ENCODE measurements at regions not wholly inside any gene's neighbourhood (a gene's known extent, or its start where the extent isn't known, plus 50 kb on each side); places are given as distances from the start of the nearest gene placed in this dataset.

DNA sequence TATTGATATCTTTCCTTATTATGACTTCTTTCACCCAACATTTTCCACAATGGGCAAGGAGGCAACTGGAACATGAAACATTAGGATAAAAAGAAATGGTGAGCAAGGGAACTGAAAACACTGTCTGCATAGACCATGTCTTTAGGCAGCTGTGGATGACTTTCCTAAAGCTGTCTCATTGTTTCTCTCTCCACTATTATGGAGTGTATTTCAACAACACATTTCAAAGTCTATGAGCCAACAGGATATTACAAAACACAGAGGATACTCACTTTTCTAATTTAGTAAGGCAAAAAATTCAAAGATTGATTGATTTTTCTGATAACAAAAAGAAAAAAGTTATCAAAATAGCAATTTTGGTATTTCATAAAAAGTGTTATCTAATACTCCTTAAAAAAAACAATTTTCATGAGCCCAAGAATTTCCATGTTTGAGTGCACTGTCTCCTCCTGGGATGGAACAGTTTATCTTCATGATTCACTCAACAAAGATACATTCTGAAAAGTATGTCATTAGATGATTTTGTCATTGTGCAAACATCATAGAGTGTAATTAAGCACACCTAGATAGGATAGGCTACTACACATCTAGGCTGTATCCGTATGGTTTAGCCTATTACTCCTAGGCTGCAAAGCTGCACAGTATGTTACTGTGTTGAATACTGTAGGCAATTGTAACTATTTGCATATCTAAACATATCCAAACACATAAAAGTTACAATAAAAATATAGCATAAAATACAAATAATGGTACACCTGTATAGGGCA is 1568.4 kb downstream of the SLITRK5 start:
- no peak for DNase-seq

DNA sequence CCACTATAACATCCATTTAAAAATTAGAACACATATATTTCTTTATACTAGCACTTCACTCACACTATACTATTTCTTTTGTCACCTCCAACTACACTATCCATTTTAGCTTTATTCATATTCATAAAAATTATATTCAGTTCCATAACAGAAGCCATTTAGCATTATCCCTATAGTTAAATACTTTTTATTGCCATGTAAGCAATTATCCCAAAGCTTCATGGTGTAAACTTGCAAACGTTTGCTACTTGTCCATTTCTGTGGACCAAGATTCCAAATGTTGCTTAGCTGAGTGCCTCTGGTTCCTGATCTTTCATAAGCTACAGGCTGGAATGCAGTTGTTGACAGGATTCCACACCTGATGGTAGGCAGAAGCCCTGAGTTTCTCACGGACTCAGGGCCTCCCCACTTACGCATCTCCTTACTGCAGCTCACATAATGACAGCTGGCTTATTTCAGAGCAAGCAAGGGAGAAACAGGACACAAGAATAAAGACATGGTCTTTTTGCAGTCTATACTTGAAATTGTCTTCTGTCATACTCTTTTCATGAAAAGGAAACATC is 1584.8 kb downstream of the SLITRK5 start:
- no peak for DNase-seq

DNA sequence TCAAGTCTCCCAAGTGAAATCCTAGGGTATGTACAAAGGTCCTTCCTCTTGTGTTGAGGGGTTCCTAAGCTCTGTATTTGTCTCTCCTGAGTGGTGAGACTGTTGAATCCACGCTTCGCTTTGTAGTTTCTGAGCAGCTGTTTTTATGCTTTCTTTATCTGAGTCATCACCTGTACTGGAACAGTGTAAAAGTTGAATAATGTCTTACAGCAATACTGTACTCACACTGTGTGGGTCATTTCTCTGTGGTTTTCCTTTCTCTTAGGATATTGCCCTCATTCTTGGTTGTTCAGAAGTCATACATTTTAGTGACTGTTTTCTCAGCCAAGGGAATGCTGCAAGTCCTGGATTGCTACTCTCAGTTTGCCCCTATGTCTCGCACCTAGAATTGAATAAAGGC is 1596.6 kb downstream of the SLITRK5 start:
- no peak for DNase-seq

DNA sequence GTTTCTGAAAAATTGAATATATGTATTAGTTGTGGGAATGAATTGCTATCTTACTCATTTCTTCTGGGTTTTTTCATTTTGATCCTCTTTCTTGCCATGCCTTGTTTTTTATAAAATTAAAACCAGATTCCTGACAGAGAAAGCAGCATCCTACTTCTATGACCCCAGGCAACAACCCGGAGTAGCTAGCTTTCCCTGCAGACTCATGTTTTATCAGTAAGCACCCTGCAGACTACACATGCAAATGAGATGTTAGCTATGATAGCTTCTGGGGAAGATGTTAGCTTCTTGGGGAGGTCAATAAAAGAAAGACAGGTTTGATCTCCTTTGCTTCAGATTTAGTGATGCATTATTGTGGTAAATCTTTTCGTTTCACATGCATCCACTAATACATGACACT is 1598.6 kb downstream of the SLITRK5 start:
- DNase-seq, result no peak

DNA sequence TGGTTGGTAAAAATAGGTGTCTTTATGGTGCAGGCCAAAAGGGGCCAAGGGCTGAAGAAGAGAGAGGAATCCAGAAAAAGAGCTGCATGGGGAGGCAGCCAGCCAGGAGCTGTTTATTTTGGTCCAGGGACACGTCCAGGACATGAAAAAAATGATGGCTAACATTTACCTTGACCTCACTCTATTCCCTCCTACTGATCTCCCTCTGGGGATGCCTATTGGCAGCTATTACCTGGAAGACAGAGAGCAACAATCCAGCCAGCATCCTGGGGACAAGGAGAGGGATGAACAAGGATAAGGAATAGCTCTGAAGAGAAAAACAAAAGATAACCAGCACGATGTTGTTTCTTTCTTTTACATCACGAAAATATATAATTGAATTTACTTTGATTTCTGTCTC is 1599.6 kb downstream of the SLITRK5 start:
- DNase-seq, result no peak

DNA sequence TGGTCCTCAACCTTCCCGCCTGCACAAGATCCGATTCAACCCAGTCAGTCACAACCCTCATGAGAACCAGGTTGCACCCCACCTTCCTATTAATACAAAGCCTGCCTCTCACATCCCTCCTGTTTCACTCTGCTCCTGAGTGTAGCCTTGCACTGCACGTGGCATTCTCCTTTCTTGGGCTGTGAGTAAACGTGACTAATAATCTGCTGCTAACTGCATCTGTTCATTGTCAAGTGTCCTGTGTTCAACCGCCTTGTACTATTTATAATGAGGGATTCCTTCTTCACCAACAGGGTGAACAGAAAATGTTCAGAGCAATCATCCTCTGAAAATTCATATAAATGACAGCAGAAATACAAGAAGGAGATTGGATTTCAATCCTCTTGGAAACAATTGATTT is 1608.2 kb downstream of the SLITRK5 start:
- DNase-seq, result no peak

DNA sequence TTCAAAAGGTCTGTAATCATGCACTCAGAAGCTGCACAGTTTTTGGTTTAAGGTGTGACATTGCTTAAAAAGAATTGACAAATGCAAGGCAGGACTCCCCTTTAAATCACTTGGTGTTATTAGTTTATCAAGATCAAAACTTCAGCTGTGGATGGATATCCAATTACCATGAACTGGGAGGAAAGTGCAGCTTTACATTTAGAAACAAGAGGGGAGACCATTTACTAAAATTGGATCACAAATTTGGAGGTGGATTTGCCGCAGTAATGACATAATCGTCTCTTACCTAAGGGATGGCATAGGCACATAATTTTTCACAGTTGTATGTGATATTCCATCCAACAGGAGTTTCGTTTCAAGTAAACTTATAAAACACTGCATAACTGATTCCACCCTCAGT is 1610.2 kb downstream of the SLITRK5 start:
- DNase-seq, result no peak

DNA sequence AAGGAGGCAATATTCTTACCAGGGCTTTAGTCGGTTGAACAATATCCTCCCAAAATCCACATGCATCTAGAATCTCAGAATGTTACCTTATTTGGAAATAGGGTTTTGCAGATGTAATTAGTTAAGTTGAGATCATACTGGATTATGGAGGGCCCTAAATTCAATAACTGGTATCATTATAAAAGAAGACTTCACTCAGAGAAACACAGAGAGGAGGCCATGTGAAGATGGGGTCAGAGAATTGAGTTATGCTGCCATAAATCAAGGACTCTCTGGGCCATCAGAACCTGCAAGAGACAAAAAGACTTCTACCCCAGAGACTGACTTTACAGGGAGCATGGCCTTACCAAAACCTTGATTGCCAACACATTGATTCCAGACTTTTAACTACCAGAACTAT is 1611.1 kb downstream of the SLITRK5 start:
- DNase-seq, result no peak

DNA sequence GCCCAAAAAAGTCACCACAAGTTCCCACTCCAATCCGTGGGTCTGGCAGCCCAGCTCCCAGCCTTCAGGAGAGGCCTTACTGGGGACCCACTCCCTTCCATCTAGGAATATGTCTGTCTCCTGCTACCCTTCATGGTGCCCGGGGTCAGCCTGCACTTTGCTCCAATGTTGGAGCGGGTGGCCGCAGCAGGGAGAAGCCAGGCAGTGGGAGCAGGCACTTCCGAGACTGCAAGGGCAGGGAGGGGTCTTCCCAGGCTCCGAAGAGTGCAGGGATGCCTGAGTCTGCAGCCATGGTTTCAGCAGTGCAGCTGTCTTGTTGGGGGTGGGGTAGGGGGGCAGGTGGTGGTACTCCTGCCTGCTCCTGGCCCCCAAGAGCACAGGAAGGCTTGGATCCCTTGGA is 1616.2 kb downstream of the SLITRK5 start:
- DNase-seq, result no peak

DNA sequence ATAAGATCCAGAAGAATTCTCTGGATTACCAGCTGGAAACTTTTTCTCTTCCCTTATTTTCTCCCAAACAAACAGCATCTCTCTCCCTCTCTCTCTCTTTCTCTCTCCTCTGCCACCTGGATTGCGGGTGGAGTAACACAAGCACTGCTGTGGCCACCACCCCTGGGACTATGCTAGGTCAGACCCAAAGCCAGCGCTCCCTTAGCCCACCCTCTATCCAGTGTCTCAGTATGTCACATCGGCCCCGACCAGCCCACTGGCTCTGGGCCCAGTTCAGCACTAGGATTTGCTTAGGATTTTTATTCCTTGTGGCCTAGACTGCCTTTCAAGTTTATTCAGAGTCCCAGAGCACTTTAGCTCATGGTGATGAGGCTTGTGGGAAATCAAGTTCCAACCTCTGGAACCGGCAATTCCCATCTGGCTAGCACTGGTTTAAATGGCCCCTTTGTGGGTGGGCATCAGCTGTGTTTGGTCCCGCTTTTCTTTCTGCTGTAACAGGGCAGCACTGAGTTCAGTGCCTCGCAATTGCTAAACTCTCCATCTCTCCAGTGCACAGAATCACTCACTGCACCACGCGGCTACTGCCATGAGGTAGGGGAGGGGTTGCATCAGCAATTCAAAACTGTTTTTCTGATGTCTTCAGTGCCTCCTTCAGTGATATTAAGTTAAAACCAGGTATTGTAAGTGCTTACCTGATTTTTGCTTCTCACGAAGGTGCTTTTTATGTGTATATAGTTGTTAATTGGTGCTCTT is 1623.1 kb downstream of the SLITRK5 start:
- DNase-seq, result no peak

DNA sequence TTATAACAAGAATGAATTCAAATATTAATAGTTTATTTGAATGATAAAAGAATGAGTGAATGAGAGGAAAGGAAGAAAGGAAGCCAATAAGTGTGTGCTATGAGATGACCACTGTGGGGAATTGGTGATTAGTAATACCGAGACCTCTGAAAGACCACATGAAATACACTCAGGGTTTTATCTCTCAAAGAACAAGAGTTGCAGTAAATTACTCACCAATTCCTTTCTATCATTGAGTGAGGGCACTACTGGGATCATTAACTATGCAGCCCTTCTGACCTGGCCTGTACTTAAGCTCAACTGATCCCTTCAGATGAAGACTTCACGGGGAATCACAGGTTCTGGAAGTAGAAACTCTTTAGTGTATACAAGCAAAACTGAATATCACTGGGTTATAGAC is 1636.1 kb downstream of the SLITRK5 start:
- no peak for DNase-seq

DNA sequence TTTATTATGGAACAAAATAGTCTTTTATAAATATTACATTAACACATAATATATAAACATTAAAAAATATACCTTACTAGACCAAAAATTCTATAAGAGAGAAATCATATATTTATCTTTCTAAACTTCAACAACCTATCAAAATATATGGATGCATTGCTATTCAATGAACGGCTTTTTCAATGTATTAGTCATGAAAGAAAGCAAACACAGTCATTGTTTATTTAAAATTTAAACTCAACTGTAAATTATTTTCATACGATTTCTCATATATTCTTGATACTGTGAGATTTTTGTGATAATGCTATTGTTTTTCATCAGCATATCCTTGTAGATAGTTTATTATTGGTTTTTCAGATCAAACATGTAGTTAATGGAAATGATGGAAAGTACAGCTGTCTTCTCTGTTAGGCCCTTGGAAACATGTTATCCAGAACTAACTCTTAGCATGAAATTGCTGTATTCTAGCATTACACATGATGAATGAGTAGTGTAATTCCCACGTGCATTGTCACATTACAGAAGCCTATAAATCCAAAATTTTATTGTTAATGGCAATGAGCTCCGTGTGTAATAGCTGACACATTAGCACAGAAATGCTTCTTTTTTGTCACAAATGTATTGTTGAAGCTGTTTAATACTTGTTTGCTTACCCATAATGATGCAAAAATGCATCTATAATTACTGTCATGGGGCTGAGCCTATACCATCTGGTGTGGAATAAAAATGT is 1639.9 kb downstream of the SLITRK5 start:
- DNase-seq, result no peak

DNA sequence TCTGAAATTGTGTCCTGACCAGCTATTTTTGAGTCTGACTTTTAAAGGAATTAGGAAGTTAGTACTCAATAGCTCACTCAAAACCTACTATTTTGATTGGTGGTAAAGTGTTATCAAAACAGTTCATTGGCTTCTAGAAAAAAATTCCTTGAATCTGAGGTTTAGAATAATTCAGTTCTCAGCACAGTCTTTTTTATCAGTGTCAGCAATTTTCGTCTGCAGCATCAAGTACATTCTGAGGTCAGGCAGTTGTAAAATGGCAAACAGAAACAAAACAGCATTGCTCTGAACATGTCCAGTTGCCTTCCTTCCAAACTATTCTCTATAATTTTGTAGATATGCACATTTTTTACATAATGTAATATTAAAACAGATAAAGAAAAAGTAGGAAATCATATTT is 1644.1 kb downstream of the SLITRK5 start:
- no peak for DNase-seq

DNA sequence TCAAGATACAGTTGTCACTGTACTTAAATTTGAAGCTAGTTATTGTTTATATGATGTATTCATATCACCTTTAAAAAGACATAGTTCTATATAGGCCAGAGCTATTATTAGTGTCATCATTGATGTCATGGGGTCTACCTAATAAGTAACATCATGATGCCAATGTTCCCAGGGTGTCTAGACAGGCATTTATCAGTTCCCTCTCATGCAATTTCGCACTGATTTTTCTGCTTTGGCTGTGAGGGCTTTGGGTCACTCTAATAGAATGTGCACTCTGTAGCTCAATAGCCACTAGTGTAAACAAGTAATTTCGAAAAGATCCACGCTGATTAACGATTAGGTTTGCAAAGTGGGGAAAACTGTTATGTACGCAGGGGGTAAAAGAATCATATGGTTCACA is 1651.3 kb downstream of the SLITRK5 start:
- DNase-seq, result no peak

DNA sequence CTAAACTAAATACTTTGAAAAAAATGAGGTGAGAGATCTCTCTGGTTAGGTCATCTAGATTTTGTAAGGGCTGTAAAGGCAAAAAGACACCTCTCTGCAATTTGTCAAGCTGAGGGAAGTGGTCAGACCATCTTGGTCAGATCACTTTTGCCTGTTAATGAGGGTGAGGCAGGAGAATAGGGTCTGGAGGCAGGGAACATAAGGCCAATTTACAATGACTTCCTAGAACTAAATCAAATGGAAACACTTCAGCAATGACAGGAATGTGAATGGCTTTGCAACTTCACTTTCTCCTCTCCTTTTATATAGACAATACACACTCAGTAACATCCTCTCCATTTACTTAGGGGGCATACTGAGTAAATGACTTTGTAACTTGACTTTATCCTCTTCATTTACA is 1653.4 kb downstream of the SLITRK5 start:
- DNase-seq, result no peak

DNA sequence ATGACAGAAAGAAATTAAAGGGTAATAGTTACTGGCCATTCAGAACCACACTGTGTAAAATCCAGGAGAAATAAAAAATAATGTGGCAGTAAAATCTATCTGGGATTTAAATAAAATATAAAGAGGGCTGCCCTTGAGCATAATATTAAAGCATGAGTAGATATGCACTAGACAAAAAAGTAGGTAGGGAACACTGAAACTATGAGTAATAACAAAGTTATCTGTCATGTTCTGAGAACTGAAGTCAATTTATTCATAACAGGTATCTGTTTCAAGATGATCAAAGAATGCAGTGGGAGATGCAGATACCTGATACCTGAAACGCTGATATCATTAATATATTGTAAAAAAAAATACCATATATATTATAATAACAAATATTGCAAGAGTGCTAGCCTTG is 1672.0 kb downstream of the SLITRK5 start:
- no peak for DNase-seq

DNA sequence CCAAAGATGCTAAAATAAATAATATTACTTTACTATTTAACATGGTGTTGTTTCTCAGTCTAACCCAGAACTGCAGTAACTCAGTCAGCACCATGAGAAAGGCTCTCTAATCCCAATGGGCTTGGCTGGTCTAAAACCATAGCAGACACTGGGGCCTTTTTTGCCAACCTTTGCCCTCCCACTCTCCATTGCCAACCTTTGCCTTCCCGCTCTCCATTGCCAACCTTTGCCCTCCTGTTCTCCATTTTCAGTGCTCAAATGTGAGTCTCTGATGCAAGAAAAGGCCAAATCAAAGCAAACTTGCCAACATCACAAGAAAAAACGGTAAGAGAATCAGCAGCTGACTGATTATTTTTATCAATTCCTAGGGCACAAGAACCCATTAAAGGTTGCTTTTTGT is 1681.2 kb downstream of the SLITRK5 start:
- DNase-seq, result no peak

DNA sequence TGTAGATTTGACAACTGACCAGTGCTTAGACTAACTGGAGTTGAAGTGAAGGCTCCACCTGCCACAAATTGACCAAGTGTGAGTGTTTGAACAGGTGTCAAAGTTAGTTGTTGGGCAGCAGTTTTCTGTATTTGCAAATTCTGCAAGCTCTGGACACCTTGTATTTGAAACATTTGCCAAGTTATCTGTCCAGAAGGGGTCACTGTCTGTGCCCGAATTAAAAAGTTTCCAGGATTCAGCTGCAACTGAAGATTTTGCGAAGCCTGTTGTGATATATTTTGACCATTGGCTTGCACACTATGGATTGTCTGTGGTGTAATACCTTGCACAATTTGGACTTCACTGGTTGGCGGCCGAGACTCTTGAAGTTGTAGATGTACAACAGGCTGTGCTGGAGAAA is 1690.7 kb downstream of the SLITRK5 start:
- no peak for DNase-seq

DNA sequence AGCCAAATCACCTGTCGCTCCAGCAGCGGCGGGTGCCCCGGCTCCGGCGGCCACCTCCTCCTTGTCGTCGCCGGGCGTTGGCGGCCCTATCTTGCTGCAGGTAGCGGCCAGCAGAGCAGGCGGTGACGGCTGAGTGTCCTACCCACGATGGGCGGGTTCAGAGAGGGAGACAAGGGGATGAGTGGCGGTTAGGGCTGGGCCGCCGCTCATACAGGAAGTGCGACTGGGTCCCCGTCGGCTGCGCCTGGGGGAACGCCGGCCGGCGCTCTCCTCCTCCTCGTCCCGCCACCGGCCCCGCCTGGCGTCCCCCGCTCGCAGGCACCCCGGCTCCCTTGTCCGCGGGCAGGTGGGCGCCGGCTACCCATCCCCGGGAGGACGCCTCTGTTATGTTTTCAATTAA is 1692.0 kb downstream of the SLITRK5 start:
- no peak for DNase-seq

DNA sequence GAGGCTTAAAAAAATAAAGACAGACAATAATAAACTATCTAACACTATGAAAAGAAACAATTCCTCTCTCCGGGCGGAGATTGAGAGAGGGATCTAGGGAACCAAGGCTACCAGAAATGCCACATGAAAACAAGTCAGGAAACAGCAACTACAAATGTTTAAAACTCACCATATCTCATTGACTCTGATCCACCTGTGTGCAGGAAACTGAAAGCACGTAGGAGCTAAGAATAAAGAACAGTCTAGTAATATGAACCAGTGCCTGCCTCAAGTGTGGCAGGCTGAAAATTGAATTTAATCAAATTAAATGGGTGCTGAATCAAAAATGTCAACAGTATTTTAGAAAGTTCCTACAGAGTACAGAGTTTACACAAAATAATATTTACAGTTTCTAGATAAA is 1701.0 kb downstream of the SLITRK5 start:
- DNase-seq, result no peak

DNA sequence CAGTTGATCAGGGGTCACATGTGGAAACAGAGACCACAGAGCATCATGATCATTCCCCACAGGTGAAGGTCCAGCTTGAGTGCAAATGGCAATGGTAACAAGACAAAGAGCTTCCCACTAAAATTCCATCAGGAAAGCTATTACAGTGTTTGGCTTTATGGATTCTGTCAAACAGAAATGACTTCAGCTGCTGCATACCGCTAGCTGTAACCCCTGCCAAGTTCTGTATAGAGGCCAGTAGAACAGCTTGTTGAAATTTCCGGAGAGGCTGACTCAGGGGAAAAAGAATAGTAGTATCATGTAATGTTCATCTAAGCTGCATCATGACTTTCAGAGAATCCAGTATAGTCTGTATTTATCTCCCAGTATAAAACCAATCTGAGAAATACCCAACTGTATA is 1704.7 kb downstream of the SLITRK5 start:
- no peak for DNase-seq

DNA sequence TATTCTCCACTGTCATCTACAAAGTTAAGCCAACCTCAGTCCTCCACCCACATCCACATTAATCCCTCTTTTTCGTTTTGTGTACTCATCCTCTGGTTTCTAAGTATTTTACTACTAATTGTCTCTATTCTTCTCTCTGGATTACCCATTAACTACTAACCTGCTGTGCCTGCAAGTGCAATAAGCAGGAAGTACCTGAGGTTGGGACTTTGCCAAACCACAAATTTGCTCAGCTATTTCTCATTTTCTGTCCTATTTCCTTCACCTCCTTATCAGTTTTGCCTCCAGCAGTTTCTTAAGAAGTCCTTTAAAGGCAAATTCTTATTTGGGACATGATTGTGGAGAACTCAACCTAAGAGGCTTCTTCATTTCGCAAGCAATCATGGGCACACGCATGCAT is 1708.9 kb downstream of the SLITRK5 start:
- DNase-seq, result no peak

DNA sequence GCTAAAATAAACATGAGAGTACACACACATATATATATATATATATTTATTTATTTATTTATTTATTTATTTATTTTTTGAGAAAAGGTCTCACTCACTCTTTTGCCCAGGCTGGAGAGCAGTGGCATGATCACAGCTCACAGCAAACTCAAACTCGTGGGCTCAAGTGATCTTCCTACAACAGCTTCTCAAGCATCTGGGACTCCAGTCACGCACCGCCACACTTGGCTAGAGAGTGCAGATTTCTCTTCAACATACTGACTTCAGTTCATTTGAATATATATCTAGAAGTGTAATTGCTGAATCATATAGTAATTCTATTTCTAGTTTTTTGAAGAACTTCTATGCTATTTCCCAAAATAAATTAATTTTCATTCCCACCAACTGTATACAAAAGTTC is 1711.8 kb downstream of the SLITRK5 start:
- DNase-seq, result no peak

DNA sequence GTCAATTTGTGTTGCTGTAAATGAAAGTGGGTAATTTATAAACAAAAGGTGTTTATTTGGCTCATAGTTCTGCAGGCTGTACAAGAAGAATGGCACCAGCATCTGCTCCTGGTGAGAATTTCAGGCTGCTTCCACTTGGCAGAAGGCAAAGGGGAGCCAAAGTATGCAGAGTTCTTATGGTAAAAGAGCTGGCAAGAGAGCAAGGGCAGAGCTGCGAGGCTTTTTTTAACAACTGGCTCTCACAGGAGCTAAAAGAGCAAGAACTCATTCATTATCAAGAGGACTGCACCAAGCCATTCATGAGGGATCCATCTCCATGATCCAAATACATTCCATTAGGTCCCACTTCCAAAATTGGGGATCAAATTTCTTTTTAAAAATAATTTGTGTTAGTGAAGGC is 1712.7 kb downstream of the SLITRK5 start:
- no peak for DNase-seq

All from activated T-cell treated with anti-CD3 and anti-CD28 coated beads, Interleukin-2, amount 50 U/mL, for 1 hour (primary cell).